Suprapubic skin (tissue), 4 donors: ENCODE measurements at regions not wholly inside any gene's neighbourhood (a gene's known extent, or its start where the extent isn't known, plus 50 kb on each side); places are given as distances from the start of the nearest gene placed in this dataset.

Experiments
- DNase-seq, 2 donors: peaks; one replicate each; pipeline ENCODE4 v3.0.0-alpha.2; 2019; ENCODE audit warnings: low spot score in 2 of 2
- H3K27ac ChIP-seq: fragments of 200-600 bp; sonication (generic); one replicate; pipeline ENCODE4 v1.5.1; 2019
- H3K27me3 ChIP-seq: fragments of 200-600 bp; sonication (generic); one replicate; pipeline ENCODE4 v1.5.1; 2019
- H3K36me3 ChIP-seq: fragments of 200-600 bp; sonication (generic); one replicate; pipeline ENCODE4 v1.5.1; 2019
- H3K4me1 ChIP-seq: fragments of 200-600 bp; sonication (generic); one replicate; pipeline ENCODE4 v1.5.1; 2019
- H3K4me3 ChIP-seq: fragments of 200-600 bp; sonication (generic); one replicate; pipeline ENCODE4 v1.5.1; 2019; ENCODE audit warnings: mild to moderate bottlenecking
- H3K9me3 ChIP-seq: fragments of 200-600 bp; sonication (generic); one replicate; pipeline ENCODE4 v1.5.1; 2019
- EP300 ChIP-seq: sonication (generic); formaldehyde crosslinking; IDR thresholded peaks from one replicate; pipeline ENCODE4 v1.6.1; 2017; ENCODE audit warnings: antibody characterized with exemption
- POLR2A ChIP-seq, 2 donors: fragments of 450-650 bp; IDR thresholded peaks; one replicate each; pipeline ENCODE4 v1.6.1; 2017; ENCODE audit warnings: antibody characterized with exemption in 2 of 2, mild to moderate bottlenecking in 2 of 2, moderate library complexity in 2 of 2
- POLR2AphosphoS5 ChIP-seq, 3 donors: sonication (generic); formaldehyde crosslinking; IDR thresholded peaks; one replicate each; pipeline ENCODE4 v1.6.1; 2017; ENCODE audit warnings: antibody characterized with exemption in 3 of 3
- WGBS: methylation state at CpG from one replicate; pipeline ENCODE4 v1.1.5; 2018; 5-methylcytosine and 5-hydroxymethylcytosine counted together
- TF ChIP-seq, protein P1 (sequence below), 2 donors: fragments of 200-600 bp in 1 of 2; fragments of 450-650 bp in 1 of 2; sonication (generic) in 1 of 2; IDR thresholded peaks; one replicate each; pipeline ENCODE4 v1.5.1; 2016 to 2019; ENCODE audit warnings: antibody characterized with exemption in 2 of 2, mild to moderate bottlenecking in 1 of 2, moderate library complexity in 1 of 2

DNA sequence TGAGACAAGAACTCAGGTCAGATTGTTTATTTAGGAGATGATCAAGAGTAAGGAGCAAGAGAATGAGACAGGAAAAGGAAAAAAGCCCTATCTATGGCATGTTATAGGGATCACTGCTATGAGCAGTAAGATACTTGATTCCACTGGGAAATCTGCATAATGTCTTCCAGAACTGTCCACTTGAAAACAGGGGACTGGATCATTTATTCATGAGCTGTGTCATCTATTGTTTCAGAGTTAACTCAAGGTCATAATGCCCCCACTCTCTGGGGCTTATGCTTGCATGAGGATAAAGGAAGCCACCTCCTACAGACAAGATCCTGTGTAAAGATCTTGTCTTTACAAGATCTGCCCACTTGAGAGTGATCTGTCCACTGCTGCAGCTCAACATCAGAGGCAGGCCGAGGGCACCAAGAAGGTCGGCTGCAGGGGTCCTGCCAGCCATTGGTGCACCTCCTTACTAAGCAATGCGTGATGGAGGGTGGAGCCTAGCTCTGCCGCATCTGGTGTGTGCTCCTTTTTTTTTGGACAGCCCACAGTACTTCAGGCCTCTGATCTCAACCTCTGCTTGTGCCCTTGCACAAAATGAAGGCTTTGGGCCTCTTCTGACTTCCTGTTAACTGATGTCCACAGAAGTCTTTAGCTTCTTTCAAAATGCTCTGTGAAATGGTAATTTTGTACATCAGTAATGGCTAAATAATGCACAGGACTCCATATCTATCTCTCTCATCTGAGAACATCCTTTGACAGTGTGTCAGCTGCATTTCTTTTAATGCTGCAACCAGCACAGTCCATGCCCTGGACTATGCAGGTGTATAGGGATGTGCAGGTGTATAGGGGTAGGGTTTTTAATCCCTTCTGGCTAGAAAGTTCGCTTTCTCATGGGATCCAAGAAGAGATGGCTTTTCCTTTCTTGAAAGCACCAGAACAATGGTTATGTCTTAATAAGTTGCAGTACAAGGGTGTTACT lies 95.9 kb upstream of the TRPC3 start:
- H3K27me3 ChIP-seq, result no peaks in the 10 kb centered on the region
- DNase-seq, result no peak
- TF ChIP-seq EP300, result no peak
- TF ChIP-seq, protein P1, sequence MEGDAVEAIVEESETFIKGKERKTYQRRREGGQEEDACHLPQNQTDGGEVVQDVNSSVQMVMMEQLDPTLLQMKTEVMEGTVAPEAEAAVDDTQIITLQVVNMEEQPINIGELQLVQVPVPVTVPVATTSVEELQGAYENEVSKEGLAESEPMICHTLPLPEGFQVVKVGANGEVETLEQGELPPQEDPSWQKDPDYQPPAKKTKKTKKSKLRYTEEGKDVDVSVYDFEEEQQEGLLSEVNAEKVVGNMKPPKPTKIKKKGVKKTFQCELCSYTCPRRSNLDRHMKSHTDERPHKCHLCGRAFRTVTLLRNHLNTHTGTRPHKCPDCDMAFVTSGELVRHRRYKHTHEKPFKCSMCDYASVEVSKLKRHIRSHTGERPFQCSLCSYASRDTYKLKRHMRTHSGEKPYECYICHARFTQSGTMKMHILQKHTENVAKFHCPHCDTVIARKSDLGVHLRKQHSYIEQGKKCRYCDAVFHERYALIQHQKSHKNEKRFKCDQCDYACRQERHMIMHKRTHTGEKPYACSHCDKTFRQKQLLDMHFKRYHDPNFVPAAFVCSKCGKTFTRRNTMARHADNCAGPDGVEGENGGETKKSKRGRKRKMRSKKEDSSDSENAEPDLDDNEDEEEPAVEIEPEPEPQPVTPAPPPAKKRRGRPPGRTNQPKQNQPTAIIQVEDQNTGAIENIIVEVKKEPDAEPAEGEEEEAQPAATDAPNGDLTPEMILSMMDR (IDR thresholded peaks at IDR 0.05), result no peak
- no peaks in the 10 kb centered on the region for H3K36me3 ChIP-seq
- H3K27ac ChIP-seq, result no peak overlapping the region
- no peaks in the 10 kb centered on the region for H3K9me3 ChIP-seq
- 75% methylated on average over 5 of the region's 5 CpGs for WGBS
- no peak overlapping the region for H3K4me3 ChIP-seq
- H3K4me1 ChIP-seq, result no peaks in the 10 kb centered on the region

DNA sequence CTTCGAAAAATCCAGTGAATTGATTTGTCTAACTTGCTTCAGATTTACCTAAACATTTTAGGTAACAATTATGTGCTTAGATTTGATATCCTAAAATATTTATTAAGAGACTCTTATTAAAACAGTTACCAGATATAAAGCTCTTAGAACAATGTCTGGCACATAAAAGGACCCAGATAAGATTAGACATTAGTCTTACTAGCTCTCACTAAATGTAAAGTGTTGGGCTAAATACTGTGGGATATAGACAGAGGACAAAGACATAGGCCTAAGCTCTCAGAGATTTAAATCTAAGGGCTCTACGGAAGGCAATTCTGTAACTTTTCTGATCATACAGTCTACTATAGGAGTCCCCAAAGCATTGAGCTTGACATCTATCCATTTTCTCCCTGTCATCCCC lies 94.4 kb upstream of the TRPC3 start:
- TF ChIP-seq EP300 (no peak), POLR2A (IDR thresholded peaks at IDR 0.05) (no peak), POLR2AphosphoS5 (IDR thresholded peaks at IDR 0.05) (no peak)
- TF ChIP-seq, protein P1 (IDR thresholded peaks at IDR 0.05), result no peak
- WGBS, result 94% methylated on average over 2 of the region's 2 CpGs
- no peaks in the 10 kb centered on the region for H3K9me3 ChIP-seq
- no peaks in the 10 kb centered on the region for H3K4me1 ChIP-seq
- H3K36me3 ChIP-seq, result no peaks in the 10 kb centered on the region
- H3K27ac ChIP-seq, result no peak overlapping the region
- no peak for DNase-seq
- H3K27me3 ChIP-seq, result no peaks in the 10 kb centered on the region
- H3K4me3 ChIP-seq, result no peak overlapping the region

DNA sequence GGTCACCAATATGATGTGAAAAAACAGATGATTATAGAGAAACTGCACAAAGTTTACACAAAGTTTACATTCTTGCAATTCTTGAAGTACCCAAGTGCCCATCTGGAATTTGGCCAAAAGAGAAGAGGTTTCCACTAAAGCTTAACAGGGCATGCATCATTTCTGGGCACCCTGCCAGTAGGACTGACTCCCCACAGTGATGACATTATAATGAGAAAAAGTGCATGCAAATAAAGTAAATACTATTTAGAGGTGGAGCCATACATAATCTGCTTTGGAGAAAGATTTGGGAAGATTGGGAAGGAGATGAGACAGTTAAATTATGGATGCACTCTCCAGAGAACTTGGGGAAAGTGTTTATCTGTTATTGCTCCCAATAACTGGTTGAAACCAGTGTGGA lies 93.7 kb upstream of the TRPC3 start:
- TF ChIP-seq, protein P1 (IDR thresholded peaks at IDR 0.05), result no peak
- TF ChIP-seq EP300, result no peak
- TF ChIP-seq POLR2AphosphoS5 (IDR thresholded peaks at IDR 0.05), result no peak
- TF ChIP-seq POLR2A (IDR thresholded peaks at IDR 0.05), result no peak
- no peak for DNase-seq
- Histone ChIP-seq H3K4me3 (no peak overlapping the region), H3K27me3 (no peaks in the 10 kb centered on the region), H3K4me1 (no peaks in the 10 kb centered on the region), H3K27ac (no peak overlapping the region), H3K9me3 (no peaks in the 10 kb centered on the region), H3K36me3 (no peaks in the 10 kb centered on the region)

DNA sequence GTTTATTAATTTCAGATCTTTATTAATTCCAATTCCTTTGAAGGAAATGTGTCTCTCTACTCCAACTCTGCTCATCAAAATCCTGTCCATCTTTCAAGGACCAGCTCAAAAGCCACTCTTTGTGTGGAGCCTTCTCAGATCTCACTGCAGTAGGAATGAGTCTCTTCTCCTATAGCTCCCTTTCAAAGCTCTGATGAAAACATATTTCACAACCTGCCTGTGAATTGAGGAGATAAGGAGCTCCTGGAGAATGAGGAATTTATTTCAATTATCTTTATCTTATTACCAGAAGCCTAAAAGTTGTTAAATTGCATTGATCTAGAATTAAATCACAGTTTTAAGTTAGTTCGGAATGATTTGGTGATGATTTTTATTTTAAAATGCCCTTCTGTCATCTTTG lies 92.6 kb upstream of the TRPC3 start:
- Histone ChIP-seq H3K27me3 (no peaks in the 10 kb centered on the region), H3K36me3 (no peaks in the 10 kb centered on the region), H3K9me3 (no peaks in the 10 kb centered on the region), H3K4me1 (no peaks in the 10 kb centered on the region), H3K4me3 (no peak overlapping the region), H3K27ac (no peak overlapping the region)
- no peak for DNase-seq
- 98% methylated on average over 1 of the region's 1 CpG for WGBS
- no peak for TF ChIP-seq POLR2A (IDR thresholded peaks at IDR 0.05)
- TF ChIP-seq, protein P1 (IDR thresholded peaks at IDR 0.05), result no peak
- TF ChIP-seq EP300, result no peak
- no peak for TF ChIP-seq POLR2AphosphoS5 (IDR thresholded peaks at IDR 0.05)

DNA sequence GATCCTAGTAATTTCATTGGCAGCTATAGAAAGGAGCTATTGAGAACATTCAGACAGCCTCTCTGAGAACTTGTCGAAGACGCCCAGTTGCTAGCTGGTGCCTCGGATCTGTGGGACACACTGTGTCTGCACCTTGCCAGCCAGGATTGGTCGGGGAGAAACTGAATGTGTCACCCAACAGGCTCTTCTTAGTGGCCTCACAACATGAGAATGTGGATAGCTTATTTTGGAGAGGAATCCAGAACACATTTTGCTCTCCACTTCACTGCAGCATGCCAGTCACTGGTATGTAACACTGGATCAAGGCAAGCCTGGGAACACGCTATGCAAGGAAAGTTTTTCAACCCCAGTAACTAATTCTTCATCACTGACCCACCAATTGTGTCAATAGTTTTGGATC lies 89.5 kb upstream of the TRPC3 start:
- WGBS, result 75% methylated on average over 5 of the region's 5 CpGs
- Histone ChIP-seq H3K4me1 (no peaks in the 10 kb centered on the region), H3K27ac (no peak overlapping the region), H3K4me3 (no peak overlapping the region), H3K9me3 (no peaks in the 10 kb centered on the region), H3K36me3 (no peaks in the 10 kb centered on the region), H3K27me3 (no peaks in the 10 kb centered on the region)
- no peak for DNase-seq
- TF ChIP-seq POLR2A (IDR thresholded peaks at IDR 0.05), result no peak
- no peak for TF ChIP-seq EP300
- TF ChIP-seq, protein P1 (IDR thresholded peaks at IDR 0.05), result no peak
- TF ChIP-seq POLR2AphosphoS5 (IDR thresholded peaks at IDR 0.05), result no peak
